ENCODE measurements at regions not wholly inside any gene's neighbourhood (a gene's known extent, or its start where the extent isn't known, plus 50 kb on each side); places are given as distances from the start of the nearest gene placed in this dataset.

- TF ChIP-seq CTCF (conservative IDR thresholded peaks at IDR 0.05) = no peak
- TF ChIP-seq ZFX (IDR thresholded peaks at IDR 0.05) = no peak
Observed at GRCh38 chr5:133763744-133764143, 151.4 kb upstream of the FSTL4 start.
